Loucy (cell line): ENCODE measurements at regions not wholly inside any gene's neighbourhood (a gene's known extent, or its start where the extent isn't known, plus 50 kb on each side); places are given as distances from the start of the nearest gene placed in this dataset.

Experiments used
- H2AFZ ChIP-seq: fragments of 200-600 bp; sonication (generic); 2 replicates; pipeline ENCODE4 v1.6.0; 2016; ENCODE audit warnings: antibody characterized with exemption, mild to moderate bottlenecking, low read length, moderate library complexity
- H3F3A ChIP-seq: fragments of 200-600 bp; 2 replicates; pipeline ENCODE4 v1.6.0; 2016; ENCODE audit warnings: antibody characterized with exemption, low read depth, mild to moderate bottlenecking
- H3K27me3 ChIP-seq: fragments of 200-600 bp; sonication (generic); 2 replicates; pipeline ENCODE4 v1.6.1; 2014; ENCODE audit warnings: low read length, mild to moderate bottlenecking; ENCODE audit not compliant: insufficient read depth, poor library complexity, severe bottlenecking
- H3K36me3 ChIP-seq: fragments of 200-600 bp; sonication (generic); 2 replicates; pipeline ENCODE4 v1.6.1; 2016; ENCODE audit warnings: low read length; ENCODE audit not compliant: insufficient read depth
- H3K4me1 ChIP-seq: fragments of 200-600 bp; sonication (generic); 2 replicates; pipeline ENCODE4 v1.5.1; 2014; ENCODE audit warnings: low read length, mild to moderate bottlenecking; ENCODE audit not compliant: insufficient read depth, poor library complexity, severe bottlenecking
- H3K4me2 ChIP-seq: fragments of 200-600 bp; sonication (generic); 2 replicates; pipeline ENCODE4 v1.6.0; 2014; ENCODE audit warnings: antibody characterized with exemption, low read length, low read depth, mild to moderate bottlenecking; ENCODE audit not compliant: poor library complexity, severe bottlenecking
- H3K4me3 ChIP-seq: fragments of 200-600 bp; sonication (generic); 2 replicates; pipeline ENCODE4 v1.5.1; 2014; ENCODE audit warnings: low read length, mild to moderate bottlenecking, mixed read lengths; ENCODE audit not compliant: poor library complexity, severe bottlenecking
- H3K79me2 ChIP-seq: fragments of 200-600 bp; sonication (generic); 2 replicates; pipeline ENCODE4 v1.6.1; 2014; ENCODE audit warnings: low read length; ENCODE audit not compliant: insufficient read depth
- H3K9ac ChIP-seq: fragments of 200-600 bp; sonication (generic); 2 replicates; pipeline ENCODE4 v1.6.0; 2014; ENCODE audit warnings: mild to moderate bottlenecking, low read depth, low read length, moderate library complexity; ENCODE audit not compliant: poor library complexity, severe bottlenecking
- H3K9me2 ChIP-seq: fragments of 200-600 bp; sonication (generic); replicated peaks from 2 replicates; pipeline ENCODE4 v1.6.1; 2016; ENCODE audit warnings: low read depth, low read length, mixed read lengths
- H3K9me3 ChIP-seq: fragments of 200-600 bp; sonication (generic); 2 replicates; pipeline ENCODE4 v1.6.1; 2014; ENCODE audit warnings: mild to moderate bottlenecking, antibody characterized with exemption, low read length, low read depth; ENCODE audit not compliant: insufficient read depth
- H4K20me1 ChIP-seq: fragments of 200-600 bp; sonication (generic); 2 replicates; pipeline ENCODE4 v1.6.0; 2014; ENCODE audit warnings: antibody characterized with exemption, low read length, mild to moderate bottlenecking; ENCODE audit not compliant: insufficient read depth, poor library complexity, severe bottlenecking
- CTCF ChIP-seq: fragments of 200-600 bp; sonication (generic); conservative IDR thresholded peaks from 2 replicates; pipeline ENCODE4 v1.5.1; 2014; ENCODE audit warnings: mild to moderate bottlenecking, antibody characterized with exemption, low read length
- EZH2phosphoT487 ChIP-seq: fragments of 200-600 bp; IDR thresholded peaks from 2 replicates; pipeline ENCODE4 v1.6.1; 2018; ENCODE audit warnings: antibody characterized with exemption, mild to moderate bottlenecking, moderate library complexity, borderline replicate concordance

GRCh38 chr5:116746668-116747067, 172.0 kb upstream of the SEMA6A start:
- no peak overlapping the region for H2AFZ ChIP-seq
- H3K4me1 ChIP-seq = no peaks in the 10 kb centered on the region
- no peaks in the 10 kb centered on the region for H3K9me3 ChIP-seq
- no peaks in the 10 kb centered on the region for H3F3A ChIP-seq
- H3K79me2 ChIP-seq = no peaks in the 10 kb centered on the region
- no peak overlapping the region for H3K4me2 ChIP-seq
- H3K4me3 ChIP-seq = no peak overlapping the region
- no peaks in the 10 kb centered on the region for H3K36me3 ChIP-seq
- no peaks in the 10 kb centered on the region for H3K27me3 ChIP-seq
- no peaks in the 10 kb centered on the region for H3K9me2 ChIP-seq
- H4K20me1 ChIP-seq = no peaks in the 10 kb centered on the region
- TF ChIP-seq EZH2phosphoT487 = no peak
- TF ChIP-seq CTCF = no peak
- H3K9ac ChIP-seq = no peak overlapping the region

- Histone ChIP-seq H3K4me1 (no peaks in the 10 kb centered on the region), H3K79me2 (no peaks in the 10 kb centered on the region), H3K4me3 (no peak overlapping the region), H3K9me2 (no peaks in the 10 kb centered on the region), H3K27me3 (no peaks in the 10 kb centered on the region), H3K9me3 (no peaks in the 10 kb centered on the region), H3F3A (no peaks in the 10 kb centered on the region), H3K9ac (no peak overlapping the region), H3K36me3 (no peaks in the 10 kb centered on the region), H3K4me2 (no peak overlapping the region), H4K20me1 (no peaks in the 10 kb centered on the region), H2AFZ (no peak overlapping the region)
- TF ChIP-seq CTCF (no peak), EZH2phosphoT487 (no peak)
Measured at GRCh38 chr5:116740771-116741170, 166.1 kb upstream of the SEMA6A start.

GRCh38 chr5:116739571-116739970, 164.9 kb upstream of the SEMA6A start:
- Histone ChIP-seq H4K20me1 (no peaks in the 10 kb centered on the region), H2AFZ (no peak overlapping the region), H3K4me3 (no peak overlapping the region), H3K27me3 (no peaks in the 10 kb centered on the region), H3F3A (no peaks in the 10 kb centered on the region), H3K4me2 (no peak overlapping the region), H3K79me2 (no peaks in the 10 kb centered on the region), H3K36me3 (no peaks in the 10 kb centered on the region), H3K9ac (no peak overlapping the region), H3K9me2 (no peaks in the 10 kb centered on the region), H3K9me3 (no peaks in the 10 kb centered on the region), H3K4me1 (no peaks in the 10 kb centered on the region)
- no peak for TF ChIP-seq EZH2phosphoT487
- no peak for TF ChIP-seq CTCF
